SKM-1 treated with dmso at 0.1 percent for 144 hours (cell line): ENCODE measurements at regions not wholly inside any gene's neighbourhood (a gene's known extent, or its start where the extent isn't known, plus 50 kb on each side); places are given as distances from the start of the nearest gene placed in this dataset.

Experiments used
- DNase-seq: peaks from one replicate; lab custom pipeline; 2025; ENCODE audit not compliant: unreplicated experiment; lab: John Stamatoyannopoulos, UW

GRCh38 chr10:76667408-76668370 is 969.9 kb downstream of the KCNMA1 start:
- DNase-seq: no peak

GRCh38 chr10:76666891-76667290 is 970.7 kb downstream of the KCNMA1 start:
- DNase-seq: no peak

- DNase-seq: no peak
These were observed 972.6 kb downstream of the KCNMA1 start for GRCh38 chr10:76665029-76665428.

GRCh38 chr10:76657337-76658012 is 980.1 kb downstream of the KCNMA1 start:
- no peak for DNase-seq

- DNase-seq: no peak
These were observed 986.5 kb downstream of the KCNMA1 start for GRCh38 chr10:76651154-76651553.

GRCh38 chr10:76649723-76650127 is 987.9 kb downstream of the KCNMA1 start:
- no peak for DNase-seq

- no peak for DNase-seq
These were observed 988.4 kb downstream of the KCNMA1 start for GRCh38 chr10:76649254-76649653.

- DNase-seq: no peak
These were observed 990.3 kb downstream of the KCNMA1 start for GRCh38 chr10:76647301-76647700.

GRCh38 chr10:76645341-76645740 is 992.3 kb downstream of the KCNMA1 start:
- DNase-seq: no peak

- DNase-seq: no peak
These were observed 993.1 kb downstream of the KCNMA1 start for GRCh38 chr10:76644476-76644875.

- DNase-seq: no peak
These were observed 994.1 kb downstream of the KCNMA1 start for GRCh38 chr10:76643511-76643911.

- no peak for DNase-seq
These were observed 995.2 kb downstream of the KCNMA1 start for GRCh38 chr10:76642358-76642757.

GRCh38 chr10:76641215-76641614 is 996.4 kb downstream of the KCNMA1 start:
- no peak for DNase-seq

- DNase-seq: no peak
These were observed 996.8 kb downstream of the KCNMA1 start for GRCh38 chr10:76640806-76641205.

GRCh38 chr10:76632767-76633051 is 1004.9 kb downstream of the KCNMA1 start:
- no peak for DNase-seq

GRCh38 chr10:76631884-76632766 is 1005.5 kb downstream of the KCNMA1 start:
- DNase-seq: no peak

GRCh38 chr10:76631036-76631670 is 1006.5 kb downstream of the KCNMA1 start:
- no peak for DNase-seq

GRCh38 chr10:76628801-76629200 is 1008.8 kb downstream of the KCNMA1 start:
- no peak for DNase-seq

GRCh38 chr10:76626386-76626785 is 1011.2 kb downstream of the KCNMA1 start:
- DNase-seq: no peak

- no peak for DNase-seq
These were observed 1013.1 kb downstream of the KCNMA1 start for GRCh38 chr10:76624470-76624869.
